Osteocyte (in vitro differentiated cells): ENCODE measurements at regions not wholly inside any gene's neighbourhood (a gene's known extent, or its start where the extent isn't known, plus 50 kb on each side); places are given as distances from the start of the nearest gene placed in this dataset.
"Not testable (repeated sequence)": the region's sequence is repeated elsewhere in the genome, so short reads cannot be mapped to it uniquely, and the experiment has no call there.

Source experiments
- DNase-seq: peaks from one replicate; pipeline ENCODE4 v3.0.0; 2021; ENCODE audit warnings: mixed read lengths; ENCODE audit not compliant: unreplicated experiment; ENCODE audit errors: extremely low spot score
- H3K27ac Mint-ChIP-seq: one replicate; pipeline ENCODE4 v1.8.0; 2021; ENCODE audit warnings: mild to moderate bottlenecking, mixed read lengths; ENCODE audit not compliant: unreplicated experiment
- H3K27me3 Mint-ChIP-seq: one replicate; pipeline ENCODE4 v1.8.0; 2021; ENCODE audit warnings: mixed read lengths; ENCODE audit not compliant: unreplicated experiment
- H3K36me3 Mint-ChIP-seq: one replicate; pipeline ENCODE4 v1.8.0; 2021; ENCODE audit warnings: mixed read lengths; ENCODE audit not compliant: unreplicated experiment
- H3K4me1 Mint-ChIP-seq: one replicate; pipeline ENCODE4 v1.8.0; 2021; ENCODE audit warnings: mixed read lengths; ENCODE audit not compliant: unreplicated experiment
- H3K4me3 Mint-ChIP-seq: one replicate; pipeline ENCODE4 v1.8.0; 2021; ENCODE audit warnings: mild to moderate bottlenecking, moderate library complexity, mixed read lengths; ENCODE audit not compliant: unreplicated experiment
- H3K9me3 Mint-ChIP-seq: one replicate; pipeline ENCODE4 v1.8.0; 2021; ENCODE audit warnings: mixed read lengths; ENCODE audit not compliant: unreplicated experiment
- TF ChIP-seq, protein P1 (sequence below): fragments of 200-600 bp; sonication (generic); IDR thresholded peaks from 2 replicates; pipeline ENCODE4 v1.5.0; 2021; ENCODE audit warnings: antibody characterized with exemption, mild to moderate bottlenecking, moderate library complexity

DNA sequence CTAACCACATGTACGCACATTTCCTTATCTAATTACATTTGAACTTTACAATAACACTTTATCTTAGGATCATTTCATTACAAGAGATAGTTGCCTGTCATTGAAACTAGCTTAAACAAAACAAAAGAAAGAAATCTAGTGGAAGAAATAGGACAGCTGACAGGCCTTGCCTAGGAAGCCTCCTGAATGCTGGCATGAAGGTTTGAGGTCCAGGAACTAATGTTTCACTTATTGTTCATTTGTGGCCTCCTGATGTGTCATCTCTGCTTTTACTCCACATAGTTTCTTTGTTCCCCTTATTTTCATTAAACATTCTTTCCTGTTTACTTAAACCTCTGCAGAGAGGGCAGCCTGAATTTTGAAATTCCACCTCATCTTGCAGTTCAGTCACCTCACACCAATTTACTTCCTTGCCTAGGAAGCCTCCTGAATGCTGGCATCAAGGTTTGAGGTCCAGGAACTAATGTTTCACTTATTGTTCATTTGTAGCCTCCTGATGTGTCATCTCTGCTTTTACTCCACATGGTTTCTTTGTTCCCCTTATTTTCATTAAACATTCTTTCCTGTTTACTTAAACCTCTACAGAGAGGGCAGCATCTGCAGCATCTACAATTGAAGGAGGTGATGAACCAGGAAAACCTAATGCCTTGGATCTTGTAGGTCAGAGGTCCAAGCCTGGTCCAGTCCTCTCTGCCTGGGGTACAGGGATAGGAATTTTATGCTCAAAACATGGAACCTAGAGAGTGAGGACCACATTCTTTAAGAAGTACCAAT is 319.2 kb downstream of the SPATA31A1 start:
- not testable (repeated sequence) for H3K9me3 Mint-ChIP-seq, H3K4me3 Mint-ChIP-seq, H3K36me3 Mint-ChIP-seq, H3K27me3 Mint-ChIP-seq, DNase-seq, H3K27ac Mint-ChIP-seq, H3K4me1 Mint-ChIP-seq

DNA sequence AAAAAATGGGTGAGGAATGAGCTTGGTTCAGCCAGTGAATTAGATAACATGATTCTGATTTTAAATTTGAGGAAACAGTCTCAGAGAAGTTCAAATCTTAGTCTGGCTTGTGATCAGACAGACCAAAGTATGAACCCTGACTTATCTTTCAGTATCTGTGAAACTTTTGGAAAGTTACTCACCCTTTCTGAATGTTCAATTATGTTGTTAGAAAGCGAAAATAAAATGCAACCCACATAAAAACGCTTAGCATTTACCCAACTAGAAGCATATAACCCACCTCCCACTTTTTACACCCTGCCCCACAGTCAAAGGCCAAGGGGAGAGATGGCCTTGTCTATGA is 319.7 kb downstream of the SPATA31A1 start:
- H3K9me3 Mint-ChIP-seq, H3K27me3 Mint-ChIP-seq, H3K27ac Mint-ChIP-seq, H3K4me1 Mint-ChIP-seq, H3K4me3 Mint-ChIP-seq, H3K36me3 Mint-ChIP-seq, DNase-seq: not testable (repeated sequence)

DNA sequence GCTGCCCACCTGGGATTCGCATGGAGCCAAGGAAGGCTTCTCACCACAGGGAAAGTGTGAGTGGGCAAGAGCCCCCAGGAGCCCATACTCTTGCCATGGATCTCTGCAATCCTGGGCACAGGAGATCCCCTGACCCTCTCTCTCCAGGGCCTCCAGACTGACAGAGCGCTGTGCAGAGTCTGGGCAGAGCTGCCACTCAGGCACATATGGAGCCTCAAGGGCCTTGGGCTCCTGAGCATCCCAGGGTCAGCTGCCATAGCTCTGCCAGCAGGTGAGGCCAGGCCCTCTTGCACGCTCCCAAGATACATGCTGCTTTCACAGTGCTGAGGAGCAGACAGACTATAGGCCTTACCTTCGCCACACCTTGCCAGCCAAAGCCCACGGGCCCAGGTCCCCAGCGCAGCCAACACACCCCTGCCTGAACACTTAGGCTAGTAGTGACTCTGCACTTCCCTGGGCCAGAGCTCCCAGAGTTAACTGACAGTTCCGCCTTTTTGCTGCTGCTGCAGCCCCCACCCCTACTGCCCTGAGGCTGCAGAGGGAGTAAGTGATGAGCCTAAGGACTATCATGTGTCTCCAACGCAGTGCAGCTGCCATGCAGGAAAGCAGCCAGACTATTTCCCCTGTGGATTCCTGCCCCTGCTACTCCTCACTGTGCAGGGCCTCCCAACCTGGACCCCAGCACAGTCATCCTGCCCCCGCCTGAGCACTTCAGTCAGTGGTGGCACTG is 323.2 kb downstream of the SPATA31A1 start:
- not testable (repeated sequence) for H3K4me1 Mint-ChIP-seq, H3K9me3 Mint-ChIP-seq, H3K27me3 Mint-ChIP-seq

DNA sequence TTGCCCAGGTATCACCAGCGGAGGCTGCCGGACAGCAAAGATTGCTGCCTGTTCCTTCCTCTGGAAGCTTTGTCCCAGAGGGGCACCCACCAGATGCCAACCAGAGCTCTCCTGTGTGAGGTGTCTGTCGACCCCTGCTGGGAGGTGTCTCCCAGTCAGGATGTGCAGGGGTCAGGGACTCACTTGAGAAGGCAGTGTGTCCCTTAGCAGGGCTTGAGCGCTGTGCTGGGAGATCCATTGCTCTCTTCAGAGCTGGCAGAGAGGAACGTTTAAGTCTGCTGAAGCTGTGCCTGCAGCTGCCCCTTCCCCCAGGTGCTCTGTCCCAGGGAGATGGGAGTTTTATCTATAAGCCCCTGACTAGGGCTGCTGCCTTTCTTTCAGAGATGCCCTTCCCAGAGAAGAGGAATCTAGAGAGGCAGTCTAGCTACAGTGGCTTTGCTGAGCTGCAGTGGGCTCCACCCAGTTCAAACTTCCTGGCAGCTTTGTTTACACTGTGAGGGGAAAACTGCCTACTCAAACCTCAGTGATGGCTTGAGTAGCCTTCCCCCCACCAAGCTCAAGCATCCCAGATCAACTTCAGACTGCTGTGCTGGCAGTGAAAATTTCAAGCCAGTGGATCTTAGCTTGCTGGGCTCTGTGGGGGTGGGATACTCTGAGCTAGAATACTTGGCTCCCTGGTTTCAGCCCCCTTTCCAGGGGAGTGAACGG is 325.4 kb downstream of the SPATA31A1 start:
- H3K4me3 Mint-ChIP-seq, H3K27me3 Mint-ChIP-seq, H3K36me3 Mint-ChIP-seq, H3K9me3 Mint-ChIP-seq, H3K27ac Mint-ChIP-seq, H3K4me1 Mint-ChIP-seq, DNase-seq: not testable (repeated sequence)

More for the DNA sequence above, 323.2 kb downstream of the SPATA31A1 start:
- DNase-seq, H3K27ac Mint-ChIP-seq, H3K4me3 Mint-ChIP-seq, H3K36me3 Mint-ChIP-seq: not testable (repeated sequence)

DNA sequence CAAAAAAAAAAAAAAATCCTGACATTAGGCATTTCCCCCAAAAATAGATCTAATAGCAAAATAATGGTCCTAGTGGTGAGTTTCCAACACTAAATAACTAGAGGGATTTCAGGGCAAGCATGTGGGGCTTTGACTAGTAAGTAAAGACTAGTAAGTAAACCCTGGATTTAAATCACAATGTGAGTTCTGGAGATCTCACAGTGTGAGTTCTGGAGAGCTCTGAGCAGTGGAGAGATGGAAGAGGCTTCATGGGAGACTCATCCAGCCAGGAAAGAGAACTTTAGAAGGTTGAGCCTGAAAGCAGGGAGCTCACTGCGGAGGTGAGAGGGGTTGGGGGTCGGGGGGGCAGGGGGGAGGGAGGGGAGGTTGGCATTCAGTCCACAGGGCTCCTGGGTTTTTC is 373.4 kb downstream of the SPATA31A1 start:
- not testable (repeated sequence) for H3K27ac Mint-ChIP-seq, H3K27me3 Mint-ChIP-seq, H3K9me3 Mint-ChIP-seq

GRCh38 chr9:39744898-39745297 is 389.4 kb downstream of the SPATA31A1 start:
- H3K27ac Mint-ChIP-seq, H3K36me3 Mint-ChIP-seq, H3K9me3 Mint-ChIP-seq, DNase-seq, H3K27me3 Mint-ChIP-seq, H3K4me3 Mint-ChIP-seq, H3K4me1 Mint-ChIP-seq: not testable (repeated sequence)

More for the DNA sequence above, 373.4 kb downstream of the SPATA31A1 start:
- not testable (repeated sequence) for H3K4me1 Mint-ChIP-seq, H3K36me3 Mint-ChIP-seq, DNase-seq, H3K4me3 Mint-ChIP-seq

GRCh38 chr9:39775570-39775969 is 420.1 kb downstream of the SPATA31A1 start:
- not testable (repeated sequence) for H3K36me3 Mint-ChIP-seq, H3K27ac Mint-ChIP-seq, DNase-seq, H3K27me3 Mint-ChIP-seq, H3K4me3 Mint-ChIP-seq, H3K9me3 Mint-ChIP-seq, H3K4me1 Mint-ChIP-seq

DNA sequence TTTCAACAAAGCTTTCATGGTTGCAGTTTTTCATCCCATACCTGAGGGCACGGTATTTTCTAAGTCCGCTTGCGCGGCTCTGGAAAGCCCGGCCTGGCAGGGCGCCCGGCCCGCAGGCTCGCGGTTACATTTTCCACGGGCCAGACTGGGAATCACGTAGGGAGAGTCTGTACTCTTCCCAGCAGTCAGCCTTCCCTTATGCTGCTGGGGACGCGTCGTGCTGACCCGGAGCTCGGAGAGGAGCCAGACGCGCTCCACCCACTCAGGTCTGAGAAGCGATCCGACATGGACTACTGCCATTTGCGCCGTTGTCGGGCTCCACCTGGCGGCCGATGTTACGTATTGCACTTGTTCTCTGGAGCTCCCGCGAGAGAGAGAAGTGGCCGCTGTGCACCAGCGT is 435.9 kb downstream of the SPATA31A1 start:
- H3K9me3 Mint-ChIP-seq, H3K27me3 Mint-ChIP-seq, H3K36me3 Mint-ChIP-seq, H3K4me3 Mint-ChIP-seq, H3K4me1 Mint-ChIP-seq, H3K27ac Mint-ChIP-seq: not testable (repeated sequence)
- TF ChIP-seq, protein P1, sequence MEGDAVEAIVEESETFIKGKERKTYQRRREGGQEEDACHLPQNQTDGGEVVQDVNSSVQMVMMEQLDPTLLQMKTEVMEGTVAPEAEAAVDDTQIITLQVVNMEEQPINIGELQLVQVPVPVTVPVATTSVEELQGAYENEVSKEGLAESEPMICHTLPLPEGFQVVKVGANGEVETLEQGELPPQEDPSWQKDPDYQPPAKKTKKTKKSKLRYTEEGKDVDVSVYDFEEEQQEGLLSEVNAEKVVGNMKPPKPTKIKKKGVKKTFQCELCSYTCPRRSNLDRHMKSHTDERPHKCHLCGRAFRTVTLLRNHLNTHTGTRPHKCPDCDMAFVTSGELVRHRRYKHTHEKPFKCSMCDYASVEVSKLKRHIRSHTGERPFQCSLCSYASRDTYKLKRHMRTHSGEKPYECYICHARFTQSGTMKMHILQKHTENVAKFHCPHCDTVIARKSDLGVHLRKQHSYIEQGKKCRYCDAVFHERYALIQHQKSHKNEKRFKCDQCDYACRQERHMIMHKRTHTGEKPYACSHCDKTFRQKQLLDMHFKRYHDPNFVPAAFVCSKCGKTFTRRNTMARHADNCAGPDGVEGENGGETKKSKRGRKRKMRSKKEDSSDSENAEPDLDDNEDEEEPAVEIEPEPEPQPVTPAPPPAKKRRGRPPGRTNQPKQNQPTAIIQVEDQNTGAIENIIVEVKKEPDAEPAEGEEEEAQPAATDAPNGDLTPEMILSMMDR = peak; percentile 22
- peak; percentile 87 for DNase-seq

- not testable (repeated sequence) for H3K36me3 Mint-ChIP-seq, H3K4me3 Mint-ChIP-seq, H3K27me3 Mint-ChIP-seq, H3K27ac Mint-ChIP-seq, H3K4me1 Mint-ChIP-seq, H3K9me3 Mint-ChIP-seq
- DNase-seq = peak; percentile 84
Observed at GRCh38 chr9:39797935-39798334, 442.5 kb downstream of the SPATA31A1 start.

DNA sequence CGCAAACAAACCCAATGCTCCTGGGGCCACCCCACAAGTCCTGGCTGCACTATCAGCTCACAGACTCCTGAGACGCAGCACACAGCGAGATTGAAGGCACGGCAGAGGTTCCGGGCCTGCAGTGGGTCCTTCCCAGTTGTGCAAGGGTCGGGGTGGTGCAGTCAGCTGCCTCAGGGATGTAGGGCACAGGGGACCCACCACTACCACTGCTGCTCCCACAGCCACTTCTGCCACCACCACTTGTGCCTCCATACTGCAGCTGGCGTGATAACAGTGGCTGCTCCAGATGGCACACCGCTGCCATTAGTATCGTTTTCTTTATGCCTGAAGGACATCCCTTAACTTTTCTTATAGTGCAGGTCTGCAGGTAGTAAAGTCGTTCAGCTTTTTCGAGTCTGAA is 443.8 kb downstream of the SPATA31A1 start:
- H3K27ac Mint-ChIP-seq, H3K27me3 Mint-ChIP-seq, H3K4me1 Mint-ChIP-seq, H3K36me3 Mint-ChIP-seq, H3K9me3 Mint-ChIP-seq, H3K4me3 Mint-ChIP-seq: not testable (repeated sequence)
- peak; percentile 85 for DNase-seq

DNA sequence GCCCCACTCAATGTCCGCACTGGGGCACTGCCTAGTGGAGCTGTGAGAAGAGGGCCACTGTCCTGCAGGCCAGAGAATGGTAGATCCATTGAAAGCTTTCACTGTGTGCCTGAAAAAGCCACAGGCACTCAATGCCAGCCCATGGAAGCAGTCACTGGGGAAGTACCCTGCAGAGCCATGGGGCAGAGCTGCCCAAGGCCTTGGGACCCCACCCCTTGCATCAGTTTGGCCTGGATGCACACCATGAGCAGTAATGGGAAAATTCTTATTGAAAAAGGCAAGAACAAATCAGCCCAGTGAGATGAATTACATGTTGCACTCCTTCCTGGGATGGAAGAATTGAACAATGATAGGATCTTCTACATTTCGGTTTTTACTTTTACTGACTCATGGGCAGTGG is 447.1 kb downstream of the SPATA31A1 start:
- H3K4me3 Mint-ChIP-seq, DNase-seq, H3K27me3 Mint-ChIP-seq, H3K9me3 Mint-ChIP-seq, H3K36me3 Mint-ChIP-seq, H3K27ac Mint-ChIP-seq, H3K4me1 Mint-ChIP-seq: not testable (repeated sequence)
